GM21390 (cell line): ENCODE measurements at regions not wholly inside any gene's neighbourhood (a gene's known extent, or its start where the extent isn't known, plus 50 kb on each side); places are given as distances from the start of the nearest gene placed in this dataset.
"Not testable (repeated sequence)": the region's sequence is repeated elsewhere in the genome, so short reads cannot be mapped to it uniquely, and the experiment has no call there.

ENCODE experiments used
- ATAC-seq: cut with Tn5 transposase; IDR thresholded peaks from one replicate; pipeline ENCODE4 v1.9.1; 2021; ENCODE audit not compliant: unreplicated experiment

GRCh38 chr16:13791095-13791494 is 128.9 kb upstream of the ERCC4 start:
- no peak for ATAC-seq

- no peak for ATAC-seq
These were observed 126.0 kb upstream of the ERCC4 start for GRCh38 chr16:13793841-13794409.

DNA sequence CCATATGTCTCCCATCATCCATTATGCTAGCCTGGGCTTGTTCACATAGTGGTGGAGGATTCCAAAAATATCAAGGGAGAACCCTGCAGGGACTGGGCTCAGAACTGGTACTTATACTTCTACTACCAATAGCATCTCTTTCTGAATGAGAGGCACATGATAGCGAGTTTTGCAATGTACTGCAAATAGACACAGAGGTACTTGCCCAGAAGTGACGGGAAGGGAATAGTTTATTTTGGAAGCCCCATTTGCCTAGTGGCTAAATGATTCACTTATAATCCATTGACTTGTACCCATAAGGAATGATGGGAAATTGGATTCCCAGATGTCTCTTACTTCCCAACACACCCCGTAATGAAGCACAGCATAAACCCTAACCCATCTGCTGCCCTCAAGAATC is 124.8 kb upstream of the ERCC4 start:
- no peak for ATAC-seq

- no peak for ATAC-seq
These were observed 122.2 kb upstream of the ERCC4 start for GRCh38 chr16:13797718-13798117.

DNA sequence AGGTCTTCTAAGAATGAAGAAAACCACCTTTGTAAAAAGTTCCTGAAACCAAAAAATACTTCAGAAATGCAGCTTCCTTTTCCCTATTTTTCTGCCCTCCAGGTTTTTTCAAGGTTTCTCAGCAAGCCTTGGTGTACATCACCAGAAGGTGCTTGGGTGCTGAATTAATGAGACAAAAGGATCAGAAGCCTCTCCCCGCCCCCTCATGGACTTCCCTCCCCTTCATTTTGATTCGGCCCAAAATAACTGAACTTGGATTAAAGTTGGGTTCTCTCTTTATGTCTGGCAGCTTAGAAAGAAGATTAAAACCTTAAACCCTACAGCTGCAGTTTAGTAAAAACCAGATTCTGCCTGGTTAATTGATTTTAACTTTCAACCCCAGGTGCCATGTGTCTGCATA is 121.7 kb upstream of the ERCC4 start:
- ATAC-seq: no peak

DNA sequence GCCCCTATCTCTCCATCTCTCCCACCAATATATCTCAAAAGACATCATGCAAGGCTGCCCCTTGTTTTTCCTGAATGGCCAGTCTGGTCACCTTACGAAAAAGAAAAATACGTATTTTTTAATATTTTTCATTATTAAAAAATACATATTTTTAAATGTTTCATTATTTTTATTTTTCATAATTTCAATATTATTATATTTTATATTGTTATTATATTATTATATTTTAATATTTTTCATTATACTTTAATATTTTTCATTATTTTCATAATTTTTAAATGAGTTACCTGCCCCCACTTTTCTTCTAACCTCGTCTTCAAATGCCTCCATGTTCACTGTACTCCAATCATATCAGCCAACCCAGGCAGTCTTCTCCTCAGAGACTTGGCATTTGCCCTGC is 116.0 kb upstream of the ERCC4 start:
- ATAC-seq: no peak

GRCh38 chr16:13805951-13806350 is 114.0 kb upstream of the ERCC4 start:
- ATAC-seq: no peak

GRCh38 chr16:13806671-13807070 is 113.3 kb upstream of the ERCC4 start:
- ATAC-seq: no peak

GRCh38 chr16:13808102-13808501 is 111.9 kb upstream of the ERCC4 start:
- no peak for ATAC-seq

GRCh38 chr16:13809765-13810164 is 110.2 kb upstream of the ERCC4 start:
- ATAC-seq: no peak

DNA sequence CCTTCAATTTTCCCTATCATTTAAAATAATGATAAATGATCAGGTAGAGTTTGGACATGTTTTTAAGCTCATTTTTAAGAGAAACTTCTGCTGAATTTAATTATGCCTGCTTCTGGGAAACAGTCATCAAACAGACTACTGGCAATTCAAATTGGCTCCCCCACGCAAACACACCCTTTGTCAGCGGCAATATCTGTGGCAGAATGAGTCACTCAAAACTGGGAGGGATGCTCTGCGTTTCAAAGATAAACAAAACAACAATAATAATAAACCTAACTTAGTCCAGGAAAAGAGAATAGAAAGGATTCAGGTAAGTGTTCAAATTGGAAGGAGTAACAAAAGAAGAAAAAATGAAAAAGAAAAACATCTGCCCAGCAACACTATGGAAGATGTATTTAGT is 108.1 kb upstream of the ERCC4 start:
- no peak for ATAC-seq

DNA sequence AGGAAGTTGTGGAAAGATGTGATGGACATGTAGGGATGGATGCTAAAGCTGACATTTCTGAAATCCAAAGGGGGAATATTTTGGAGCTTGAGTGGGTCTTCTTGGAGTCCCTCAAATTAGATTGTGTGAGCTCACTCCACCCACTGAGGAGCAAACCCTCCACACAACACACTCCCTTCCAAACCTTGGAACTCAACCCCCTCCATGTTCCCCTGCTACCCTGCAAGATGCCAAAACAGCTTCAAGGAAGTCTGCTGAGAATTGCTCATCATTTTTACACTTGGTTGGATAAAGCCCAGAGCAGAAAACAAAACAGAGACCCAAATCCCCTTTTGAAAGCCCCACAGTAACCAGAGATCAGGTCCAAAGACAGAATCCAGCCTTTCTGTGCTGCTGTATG is 103.3 kb upstream of the ERCC4 start:
- no peak for ATAC-seq

DNA sequence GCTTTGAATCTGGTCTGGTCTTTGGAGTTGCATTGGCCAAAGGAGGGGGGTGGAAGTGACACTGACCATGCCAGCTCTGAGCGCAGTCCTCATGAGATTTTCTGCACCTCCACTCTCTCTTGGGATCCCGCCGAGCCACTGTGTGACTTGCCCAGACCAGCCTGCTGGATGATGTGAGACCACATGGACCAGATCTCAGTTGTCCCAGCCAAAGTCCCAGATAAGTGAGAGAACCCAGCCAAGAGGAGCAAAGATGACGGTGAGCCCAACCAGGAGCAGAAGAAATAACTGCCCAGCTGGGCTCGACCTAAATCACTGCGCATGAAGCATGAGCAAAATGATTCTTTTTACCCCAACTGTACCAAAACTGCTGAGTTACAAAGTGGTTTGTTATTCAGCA is 96.5 kb upstream of the ERCC4 start:
- ATAC-seq: no peak

DNA sequence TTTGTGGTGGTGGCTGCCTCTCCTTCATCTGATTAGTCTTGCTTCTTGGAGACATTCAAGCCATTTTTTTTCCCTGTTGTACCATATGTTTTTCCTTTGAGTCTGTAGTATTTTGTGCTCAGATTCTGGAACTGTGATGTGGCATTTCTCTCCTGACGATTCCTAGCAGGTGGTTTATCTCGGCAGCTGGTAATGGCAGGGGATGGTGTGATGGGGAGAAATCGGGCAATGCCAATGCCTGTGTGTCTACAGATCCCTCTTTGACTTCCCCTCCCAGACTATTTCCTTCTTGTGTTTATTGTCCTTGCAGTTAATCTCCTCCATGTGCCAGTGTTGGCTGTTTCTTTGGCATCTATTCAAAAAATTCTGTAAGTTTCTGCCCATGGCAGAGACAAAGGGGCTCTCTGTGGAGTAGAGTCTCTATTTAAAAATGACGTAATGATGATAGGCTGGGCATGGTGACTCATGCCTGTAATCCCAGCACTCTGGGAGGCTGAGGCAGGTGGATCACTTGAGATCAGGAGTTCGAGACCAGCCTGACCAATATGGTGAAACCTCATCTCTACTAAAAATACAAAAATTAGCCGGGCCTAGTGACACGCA is 90.2 kb upstream of the ERCC4 start:
- no peak for ATAC-seq

GRCh38 chr16:13833515-13833914 is 86.4 kb upstream of the ERCC4 start:
- no peak for ATAC-seq

- no peak for ATAC-seq
These were observed 84.6 kb upstream of the ERCC4 start for GRCh38 chr16:13835387-13835786.

- ATAC-seq: no peak
These were observed 83.8 kb upstream of the ERCC4 start for GRCh38 chr16:13835935-13836730.

DNA sequence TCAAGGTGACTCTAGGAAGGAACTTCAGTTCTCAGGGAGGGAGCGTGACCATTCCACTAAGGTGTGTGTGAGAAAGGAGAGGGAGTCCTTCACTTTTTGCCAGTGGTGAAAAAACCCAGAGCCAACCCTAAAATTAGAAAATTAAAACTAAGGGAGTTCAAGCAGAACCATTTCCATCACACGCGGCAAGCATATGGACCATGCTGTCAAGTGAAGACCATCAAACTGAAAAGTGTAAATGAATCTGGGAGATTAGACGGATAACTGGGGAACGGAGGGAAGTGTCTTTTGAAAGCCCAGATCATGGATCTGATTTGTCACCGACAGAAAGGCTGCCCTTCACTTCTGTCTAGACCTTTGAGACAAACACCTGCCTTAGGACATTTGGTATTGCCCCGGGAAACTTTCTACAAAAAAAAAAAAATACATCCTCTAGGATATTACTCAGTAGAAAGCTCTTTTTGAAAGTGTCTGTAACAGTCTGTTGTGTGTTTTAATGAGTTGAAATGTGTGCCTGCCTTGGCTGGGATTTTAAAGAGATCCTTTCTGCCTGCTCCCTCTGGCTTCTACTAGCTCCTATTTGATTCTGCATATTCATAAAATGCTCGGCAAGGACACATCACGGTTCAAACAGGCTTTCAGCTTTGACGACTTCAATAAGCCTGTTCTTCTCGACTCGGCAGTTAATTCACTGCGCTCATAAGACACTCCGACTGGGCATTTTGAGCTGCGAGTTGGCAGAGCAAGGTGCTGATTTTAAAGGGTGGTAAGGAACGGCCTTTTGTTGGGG is 81.4 kb upstream of the ERCC4 start:
- ATAC-seq: no peak

- ATAC-seq: no peak
These were observed 80.4 kb upstream of the ERCC4 start for GRCh38 chr16:13839577-13839976.

DNA sequence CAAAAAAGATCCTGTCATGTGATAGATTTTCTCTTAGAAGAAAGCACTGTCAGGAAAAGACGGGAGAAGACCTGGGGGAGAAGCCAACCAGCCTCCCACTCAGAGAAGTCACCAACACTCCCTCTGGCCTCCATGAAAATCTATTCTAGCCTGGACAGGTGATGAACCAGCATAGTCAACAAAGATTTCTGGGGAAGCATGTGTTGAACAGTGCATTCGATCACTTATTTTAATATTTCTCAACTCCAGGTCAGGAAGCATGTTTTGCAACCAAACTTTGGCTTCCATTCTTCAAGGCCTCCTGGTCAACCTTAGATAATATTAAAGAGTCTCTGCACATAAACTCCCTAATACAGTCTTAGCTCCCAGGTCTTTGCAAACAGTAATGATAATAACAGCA is 74.7 kb upstream of the ERCC4 start:
- ATAC-seq: no peak

DNA sequence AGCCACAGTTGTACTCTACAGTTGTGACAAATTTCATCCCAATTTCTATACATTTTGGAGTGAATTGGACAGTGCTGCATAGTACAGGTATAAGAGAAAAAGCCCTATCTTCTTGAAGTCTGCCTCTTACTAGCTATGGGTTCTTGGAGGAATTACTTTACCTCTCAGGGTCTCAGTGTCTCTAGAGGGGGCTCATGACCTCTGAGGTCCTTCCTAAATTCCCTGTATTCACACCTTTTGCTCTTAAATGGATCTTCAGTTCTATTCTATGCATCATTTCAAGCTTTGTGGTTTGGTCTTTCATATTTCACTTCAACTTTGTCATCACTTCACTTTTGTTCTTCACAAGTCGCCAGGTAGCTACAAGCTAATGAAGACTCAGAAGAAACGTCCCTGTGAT is 71.2 kb upstream of the ERCC4 start:
- no peak for ATAC-seq

GRCh38 chr16:13850173-13850572 is 69.8 kb upstream of the ERCC4 start:
- not testable (repeated sequence) for ATAC-seq
